ENCODE measurements at regions not wholly inside any gene's neighbourhood (a gene's known extent, or its start where the extent isn't known, plus 50 kb on each side); places are given as distances from the start of the nearest gene placed in this dataset.

- no peak overlapping the region for H3K27ac ChIP-seq
- no peak overlapping the region for H3K4me3 ChIP-seq (ENCODE audit: low read depth, low read length)
- no peaks in the 10 kb centered on the region for H3K9me3 ChIP-seq (ENCODE audit: severe bottlenecking)
- no peaks in the 10 kb centered on the region for H3K27me3 ChIP-seq (ENCODE audit: insufficient read depth, low read depth, severe bottlenecking)
- DNase-seq = no peak
- TF ChIP-seq CTCF (IDR thresholded peaks at IDR 0.05; ENCODE audit: low read depth, low read length) = no peak
- H3K36me3 ChIP-seq = no peaks in the 10 kb centered on the region
Measured at GRCh38 chr12:67426067-67426466, 156.9 kb downstream of the CAND1 start.

- DNase-seq = no peak
- Histone ChIP-seq H3K9me3 (ENCODE audit: severe bottlenecking) (no peaks in the 10 kb centered on the region), H3K4me3 (ENCODE audit: low read depth, low read length) (no peak overlapping the region), H3K27me3 (ENCODE audit: insufficient read depth, low read depth, severe bottlenecking) (no peaks in the 10 kb centered on the region), H3K27ac (no peak overlapping the region), H3K36me3 (no peaks in the 10 kb centered on the region)
- TF ChIP-seq CTCF (IDR thresholded peaks at IDR 0.05; ENCODE audit: low read depth, low read length) = no peak
Measured at GRCh38 chr12:67427336-67427735, 158.2 kb downstream of the CAND1 start.

- Histone ChIP-seq H3K4me3 (ENCODE audit: low read depth, low read length) (no peak overlapping the region), H3K27me3 (ENCODE audit: insufficient read depth, low read depth, severe bottlenecking) (no peaks in the 10 kb centered on the region), H3K36me3 (no peaks in the 10 kb centered on the region), H3K27ac (no peak overlapping the region), H3K9me3 (ENCODE audit: severe bottlenecking) (no peaks in the 10 kb centered on the region)
- DNase-seq = no peak
- TF ChIP-seq CTCF (IDR thresholded peaks at IDR 0.05; ENCODE audit: low read depth, low read length) = no peak
Measured at GRCh38 chr12:67428431-67428830, 159.3 kb downstream of the CAND1 start.

- H3K27ac ChIP-seq = no peak overlapping the region
- no peaks in the 10 kb centered on the region for H3K9me3 ChIP-seq (ENCODE audit: severe bottlenecking)
- H3K27me3 ChIP-seq (ENCODE audit: insufficient read depth, low read depth, severe bottlenecking) = no peaks in the 10 kb centered on the region
- no peak overlapping the region for H3K4me3 ChIP-seq (ENCODE audit: low read depth, low read length)
- no peak for TF ChIP-seq CTCF (IDR thresholded peaks at IDR 0.05; ENCODE audit: low read depth, low read length)
- no peak for DNase-seq
- no peaks in the 10 kb centered on the region for H3K36me3 ChIP-seq
Measured at GRCh38 chr12:67430708-67431335, 161.7 kb downstream of the CAND1 start.

- no peak for DNase-seq
- Histone ChIP-seq H3K9me3 (ENCODE audit: severe bottlenecking) (no peaks in the 10 kb centered on the region), H3K27ac (no peak overlapping the region), H3K27me3 (ENCODE audit: insufficient read depth, low read depth, severe bottlenecking) (no peaks in the 10 kb centered on the region), H3K4me3 (ENCODE audit: low read depth, low read length) (no peak overlapping the region), H3K36me3 (no peaks in the 10 kb centered on the region)
- TF ChIP-seq CTCF (IDR thresholded peaks at IDR 0.05; ENCODE audit: low read depth, low read length) = no peak
Measured at GRCh38 chr12:67431411-67432020, 162.4 kb downstream of the CAND1 start.
